Rectal smooth muscle tissue (tissue), 1 donor: ENCODE measurements at regions not wholly inside any gene's neighbourhood (a gene's known extent, or its start where the extent isn't known, plus 50 kb on each side); places are given as distances from the start of the nearest gene placed in this dataset.

Experiments used
- H3K27ac ChIP-seq: one replicate; pipeline ENCODE4 v1.7.0; 2013; ENCODE audit warnings: low read depth, low read length, inconsistent platforms
- H3K27me3 ChIP-seq: one replicate; pipeline ENCODE4 v1.7.0; 2013; ENCODE audit warnings: low read length; ENCODE audit not compliant: control insufficient read depth, insufficient read depth
- H3K36me3 ChIP-seq: one replicate; pipeline ENCODE4 v1.7.0; 2013; ENCODE audit warnings: low read length; ENCODE audit not compliant: control insufficient read depth, insufficient read depth
- H3K4me1 ChIP-seq: one replicate; pipeline ENCODE4 v1.7.0; 2013; ENCODE audit warnings: low read length; ENCODE audit not compliant: control insufficient read depth, insufficient read depth
- H3K4me3 ChIP-seq: one replicate; pipeline ENCODE4 v1.7.0; 2013; ENCODE audit warnings: low read length
- H3K9ac ChIP-seq: one replicate; pipeline ENCODE4 v1.7.0; 2013; ENCODE audit warnings: low read length

- H3K27me3 ChIP-seq = no peaks in the 10 kb centered on the region
- no peak overlapping the region for H3K27ac ChIP-seq
- H3K9ac ChIP-seq = no peak overlapping the region
- H3K4me3 ChIP-seq = no peak overlapping the region
- H3K36me3 ChIP-seq = no peaks in the 10 kb centered on the region
- H3K4me1 ChIP-seq = no peaks in the 10 kb centered on the region
Observed at GRCh38 chr12:91687052-91688017, 458.3 kb downstream of the BTG1 start.

GRCh38 chr12:91685917-91686316 lies 459.7 kb downstream of the BTG1 start:
- Histone ChIP-seq H3K27ac (no peak overlapping the region), H3K9ac (no peak overlapping the region), H3K4me3 (no peak overlapping the region), H3K27me3 (no peaks in the 10 kb centered on the region), H3K36me3 (no peaks in the 10 kb centered on the region), H3K4me1 (no peaks in the 10 kb centered on the region)

GRCh38 chr12:91681751-91682150 lies 463.9 kb downstream of the BTG1 start:
- no peaks in the 10 kb centered on the region for H3K27me3 ChIP-seq
- no peak overlapping the region for H3K9ac ChIP-seq
- H3K27ac ChIP-seq = no peak overlapping the region
- H3K36me3 ChIP-seq = no peaks in the 10 kb centered on the region
- no peak overlapping the region for H3K4me3 ChIP-seq
- H3K4me1 ChIP-seq = no peaks in the 10 kb centered on the region

GRCh38 chr12:91680864-91681263 lies 464.8 kb downstream of the BTG1 start:
- H3K4me1 ChIP-seq = no peaks in the 10 kb centered on the region
- H3K36me3 ChIP-seq = no peaks in the 10 kb centered on the region
- no peak overlapping the region for H3K27ac ChIP-seq
- H3K4me3 ChIP-seq = no peak overlapping the region
- H3K9ac ChIP-seq = no peak overlapping the region
- H3K27me3 ChIP-seq = no peaks in the 10 kb centered on the region

GRCh38 chr12:91677556-91677955 lies 468.1 kb downstream of the BTG1 start:
- Histone ChIP-seq H3K9ac (no peak overlapping the region), H3K27ac (no peak overlapping the region), H3K4me1 (no peaks in the 10 kb centered on the region), H3K36me3 (no peaks in the 10 kb centered on the region), H3K4me3 (no peak overlapping the region), H3K27me3 (no peaks in the 10 kb centered on the region)

- H3K4me3 ChIP-seq = no peak overlapping the region
- H3K9ac ChIP-seq = no peak overlapping the region
- H3K27me3 ChIP-seq = no peaks in the 10 kb centered on the region
- H3K27ac ChIP-seq = no peak overlapping the region
- no peaks in the 10 kb centered on the region for H3K36me3 ChIP-seq
- H3K4me1 ChIP-seq = no peaks in the 10 kb centered on the region
Observed at GRCh38 chr12:91675401-91675800, 470.2 kb downstream of the BTG1 start.

GRCh38 chr12:91672130-91672529 lies 473.5 kb downstream of the BTG1 start:
- Histone ChIP-seq H3K4me3 (no peak overlapping the region), H3K9ac (no peak overlapping the region), H3K4me1 (no peaks in the 10 kb centered on the region), H3K27ac (no peak overlapping the region), H3K27me3 (no peaks in the 10 kb centered on the region), H3K36me3 (no peaks in the 10 kb centered on the region)

GRCh38 chr12:91667694-91668093 lies 478.0 kb downstream of the BTG1 start:
- H3K4me1 ChIP-seq = no peaks in the 10 kb centered on the region
- no peaks in the 10 kb centered on the region for H3K36me3 ChIP-seq
- no peaks in the 10 kb centered on the region for H3K27me3 ChIP-seq
- no peak overlapping the region for H3K4me3 ChIP-seq
- H3K9ac ChIP-seq = no peak overlapping the region
- H3K27ac ChIP-seq = no peak overlapping the region

GRCh38 chr12:91663744-91664143 lies 481.1 kb upstream of the DCN start:
- no peak overlapping the region for H3K9ac ChIP-seq
- no peaks in the 10 kb centered on the region for H3K27me3 ChIP-seq
- H3K27ac ChIP-seq = no peak overlapping the region
- H3K4me1 ChIP-seq = no peaks in the 10 kb centered on the region
- no peak overlapping the region for H3K4me3 ChIP-seq
- no peaks in the 10 kb centered on the region for H3K36me3 ChIP-seq

GRCh38 chr12:91663310-91663709 lies 480.7 kb upstream of the DCN start:
- Histone ChIP-seq H3K4me1 (no peaks in the 10 kb centered on the region), H3K27ac (no peak overlapping the region), H3K36me3 (no peaks in the 10 kb centered on the region), H3K4me3 (no peak overlapping the region), H3K27me3 (no peaks in the 10 kb centered on the region), H3K9ac (no peak overlapping the region)

GRCh38 chr12:91662021-91662420 lies 479.4 kb upstream of the DCN start:
- Histone ChIP-seq H3K4me1 (no peaks in the 10 kb centered on the region), H3K36me3 (no peaks in the 10 kb centered on the region), H3K27me3 (no peaks in the 10 kb centered on the region), H3K9ac (no peak overlapping the region), H3K4me3 (no peak overlapping the region), H3K27ac (no peak overlapping the region)

GRCh38 chr12:91657032-91657431 lies 474.4 kb upstream of the DCN start:
- Histone ChIP-seq H3K27ac (no peak overlapping the region), H3K27me3 (no peaks in the 10 kb centered on the region), H3K36me3 (no peaks in the 10 kb centered on the region), H3K9ac (no peak overlapping the region), H3K4me1 (no peaks in the 10 kb centered on the region), H3K4me3 (no peak overlapping the region)

GRCh38 chr12:91655966-91656365 lies 473.3 kb upstream of the DCN start:
- Histone ChIP-seq H3K36me3 (no peaks in the 10 kb centered on the region), H3K4me3 (no peak overlapping the region), H3K27me3 (no peaks in the 10 kb centered on the region), H3K9ac (no peak overlapping the region), H3K4me1 (no peaks in the 10 kb centered on the region), H3K27ac (no peak overlapping the region)
